HG02642 (cell line): ENCODE measurements at regions not wholly inside any gene's neighbourhood (a gene's known extent, or its start where the extent isn't known, plus 50 kb on each side); places are given as distances from the start of the nearest gene placed in this dataset.
"Not testable (repeated sequence)": the region's sequence is repeated elsewhere in the genome, so short reads cannot be mapped to it uniquely, and the experiment has no call there.

Experiments used
- ATAC-seq: cut with Tn5 transposase; IDR thresholded peaks from one replicate; pipeline ENCODE4 v1.9.1; 2021; ENCODE audit warnings: mild to moderate bottlenecking; ENCODE audit not compliant: unreplicated experiment, poor library complexity

DNA sequence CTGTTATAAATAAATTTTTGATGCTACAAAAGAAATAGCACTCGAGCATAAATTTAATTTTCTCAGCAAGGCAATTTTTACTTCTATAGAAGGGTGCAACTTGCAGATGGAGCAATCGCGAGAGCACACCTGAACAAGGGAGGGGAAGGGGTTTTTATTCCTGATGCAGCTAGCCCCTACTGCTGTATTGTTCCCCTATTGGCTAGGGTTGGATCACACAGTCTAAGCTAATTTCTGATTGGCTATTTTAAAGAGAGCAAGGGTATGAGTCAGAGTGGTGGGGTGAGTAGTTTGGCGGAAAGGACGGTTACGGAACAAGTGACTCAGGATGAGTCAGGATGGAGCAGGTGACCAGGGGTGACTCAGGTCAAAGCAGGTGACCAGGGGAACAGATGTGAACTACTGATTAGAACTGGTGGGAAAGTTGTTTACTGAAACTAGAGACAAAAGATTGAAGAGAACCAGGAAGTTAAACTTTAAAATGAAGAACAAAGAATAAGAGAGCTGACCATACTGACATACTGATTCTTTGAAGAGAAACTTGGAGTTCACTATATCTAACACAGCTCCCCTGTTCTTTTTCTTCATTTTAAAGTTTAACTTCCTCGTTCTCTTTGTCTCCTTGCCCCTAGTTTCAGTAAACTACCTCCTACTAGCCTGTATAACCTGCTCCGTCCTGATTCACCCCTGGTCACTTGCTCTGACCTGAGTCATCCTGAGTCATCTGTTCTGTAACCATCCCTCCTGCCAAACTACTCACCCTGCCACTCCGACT, 101.9 kb upstream of the SHB start:
- ATAC-seq = not testable (repeated sequence)

DNA sequence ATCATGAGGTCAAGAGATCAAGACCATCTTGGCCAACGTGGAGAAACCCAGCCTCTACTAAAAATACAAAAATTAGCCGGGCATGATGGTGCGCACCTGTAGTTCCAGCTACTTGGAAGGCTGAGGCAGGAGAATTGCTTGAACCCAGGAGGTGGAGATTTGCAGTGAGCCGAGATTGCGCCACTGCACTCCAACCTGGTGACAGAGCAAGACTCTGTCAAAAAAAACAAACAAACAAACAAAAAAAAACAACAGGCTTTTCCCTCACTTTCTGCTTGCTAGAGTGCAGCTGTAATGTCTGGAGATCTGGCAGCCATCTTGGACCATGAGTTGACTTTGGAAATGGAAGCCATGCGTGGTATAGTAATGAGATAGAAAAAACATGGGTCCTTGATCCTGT, 101.1 kb upstream of the SHB start:
- not testable (repeated sequence) for ATAC-seq

DNA sequence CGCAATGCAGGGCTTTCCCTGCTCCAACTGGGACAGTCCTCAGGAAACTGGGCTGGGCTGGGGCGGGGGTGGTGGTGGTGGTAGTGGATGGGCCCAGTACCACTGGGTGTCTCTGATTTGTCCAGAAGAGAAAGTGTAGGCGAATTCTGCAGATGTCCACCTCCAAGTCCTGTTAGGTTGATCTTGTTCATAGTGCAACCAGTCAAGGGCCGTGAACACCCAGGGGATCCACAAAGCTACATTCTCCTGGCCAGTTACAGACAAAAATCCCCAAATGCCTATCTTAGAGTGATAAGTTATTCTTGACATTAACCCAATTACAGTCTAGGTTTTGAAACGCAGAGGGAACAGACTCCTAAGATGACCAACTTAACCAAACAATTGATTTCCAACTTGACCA, 97.5 kb upstream of the SHB start:
- no peak for ATAC-seq

DNA sequence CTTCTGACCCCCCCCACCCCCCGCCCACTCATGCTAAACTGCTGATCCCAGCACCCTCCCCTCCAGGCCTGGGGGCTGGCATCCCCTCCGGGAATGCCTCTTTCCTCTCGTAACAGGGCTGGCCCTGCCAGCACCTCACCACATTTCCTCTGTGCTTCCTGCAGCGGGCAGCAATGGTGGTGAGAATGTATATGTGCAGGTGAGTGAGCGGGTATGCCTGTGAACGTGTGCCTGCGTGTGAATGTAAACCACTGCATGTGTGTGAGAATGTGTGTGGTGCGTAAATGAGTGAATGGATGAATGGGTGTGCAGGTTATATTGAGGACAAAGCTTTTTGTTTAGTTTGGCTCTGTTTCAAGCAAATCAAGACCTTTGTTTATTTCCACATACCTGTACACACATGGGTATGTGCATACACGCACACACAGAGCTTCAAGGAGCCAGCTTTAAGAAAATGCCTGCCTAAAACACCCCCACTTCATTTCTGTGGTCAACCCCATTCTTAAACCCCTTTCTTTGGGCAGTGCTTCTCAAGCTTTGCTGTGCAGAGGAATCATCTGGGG, 95.7 kb upstream of the SHB start:
- no peak for ATAC-seq

DNA sequence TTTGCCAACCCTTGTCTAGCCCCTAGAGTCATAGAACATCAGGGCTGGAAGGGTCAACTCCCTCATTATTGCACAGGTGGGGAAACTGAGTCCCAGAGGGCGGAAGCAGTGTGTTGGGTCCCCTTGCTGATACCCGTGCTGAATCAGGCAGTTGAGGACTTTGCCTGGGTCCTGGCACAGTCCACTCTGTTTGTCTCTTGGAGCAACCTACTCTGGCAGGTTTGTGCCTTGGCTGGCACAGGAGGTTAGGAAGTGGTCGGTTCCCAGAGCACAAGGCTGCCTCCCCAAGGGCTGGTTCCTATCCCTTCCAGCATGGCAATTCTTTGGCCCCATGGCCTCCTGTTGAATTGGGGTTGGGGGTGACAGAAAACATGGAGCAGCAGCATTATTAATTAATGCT, 94.5 kb upstream of the SHB start:
- ATAC-seq = no peak

DNA sequence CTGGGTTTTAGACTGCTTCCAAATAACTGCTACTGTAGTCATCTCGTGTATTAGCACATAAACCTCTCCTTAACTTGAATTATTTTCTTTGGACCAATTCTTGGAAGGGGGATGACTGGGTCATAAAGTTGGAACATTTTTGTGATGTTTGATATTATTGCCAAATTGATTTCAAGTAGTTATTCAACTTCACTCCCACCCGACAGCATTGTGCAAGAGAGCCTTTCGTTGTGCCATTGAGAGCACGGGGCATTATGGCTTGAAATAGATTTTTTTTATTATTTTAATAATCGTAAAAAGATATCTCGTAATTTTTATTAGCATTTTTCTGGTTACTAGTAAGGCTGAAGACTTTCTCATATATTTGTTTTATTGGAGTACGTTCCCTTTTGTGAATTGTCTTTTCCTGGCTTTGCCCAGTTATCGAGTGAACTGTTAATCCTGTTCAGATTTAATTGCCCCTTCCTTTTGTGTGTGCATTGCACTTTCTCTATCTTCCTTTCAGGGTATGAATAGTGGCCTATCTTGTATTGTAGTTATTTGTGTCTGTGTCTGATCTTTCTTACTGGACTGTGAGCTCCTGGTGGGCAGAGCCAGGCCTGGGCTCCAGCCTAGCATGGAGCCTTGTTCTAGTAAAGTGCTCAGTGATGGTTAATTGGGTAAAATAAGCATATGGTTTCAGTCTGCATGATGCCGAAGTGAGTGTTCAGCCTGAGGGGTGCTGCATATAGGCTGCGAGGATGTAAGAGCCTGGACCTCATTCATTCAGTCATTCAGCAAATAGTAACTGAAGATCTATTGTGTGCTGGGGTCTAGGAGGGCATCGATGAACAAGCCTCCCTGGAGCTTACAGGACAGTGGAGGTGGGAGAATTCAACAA, 93.5 kb upstream of the SHB start:
- no peak for ATAC-seq

DNA sequence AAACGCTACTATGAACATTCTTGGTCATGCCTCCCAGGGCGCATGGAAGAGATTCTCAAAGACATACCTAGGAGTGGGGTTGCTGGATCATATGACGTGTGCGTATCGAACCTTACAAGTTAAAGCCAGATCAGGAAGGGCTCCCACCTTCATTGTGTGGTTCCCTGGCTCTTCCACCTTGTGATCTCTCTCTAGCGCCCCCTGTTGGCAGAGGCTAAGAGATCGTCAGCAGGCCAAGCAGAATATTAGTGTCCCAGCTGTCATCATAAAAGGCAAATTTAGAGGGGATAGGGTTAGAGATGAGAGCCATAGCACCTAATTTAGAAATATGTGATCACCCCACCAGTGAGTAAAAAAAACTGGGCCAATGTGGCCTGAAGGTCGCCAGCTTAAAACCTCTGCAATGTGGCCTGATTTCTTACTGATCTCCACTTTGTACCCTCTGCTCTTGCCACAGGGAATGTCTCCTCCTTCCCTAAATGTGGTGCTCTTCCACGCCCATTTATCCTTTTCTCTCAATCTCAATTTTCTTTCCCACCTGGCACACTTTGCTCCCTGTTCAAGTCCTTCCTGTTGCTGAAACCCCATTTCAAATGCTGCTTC, 91.7 kb upstream of the SHB start:
- no peak for ATAC-seq

DNA sequence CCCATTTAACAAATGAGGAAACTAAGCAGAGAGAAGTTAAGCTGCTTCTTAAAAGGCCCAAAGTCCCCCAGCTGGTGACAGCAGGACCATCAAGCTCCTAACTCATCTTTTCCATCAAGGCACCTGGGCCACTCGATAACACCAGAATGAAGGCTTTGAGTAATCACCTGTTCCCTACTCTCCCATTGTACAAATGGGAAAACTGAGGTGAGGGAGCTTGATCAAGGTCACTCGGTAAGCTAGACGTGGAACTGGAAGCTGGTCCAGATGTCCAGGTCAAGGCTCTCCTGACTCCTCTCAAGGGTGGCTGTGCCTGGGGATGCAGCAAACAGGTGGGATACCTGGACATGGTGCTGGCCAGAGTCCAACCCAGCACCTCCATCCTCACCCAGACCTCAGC, 90.6 kb upstream of the SHB start:
- ATAC-seq = no peak

DNA sequence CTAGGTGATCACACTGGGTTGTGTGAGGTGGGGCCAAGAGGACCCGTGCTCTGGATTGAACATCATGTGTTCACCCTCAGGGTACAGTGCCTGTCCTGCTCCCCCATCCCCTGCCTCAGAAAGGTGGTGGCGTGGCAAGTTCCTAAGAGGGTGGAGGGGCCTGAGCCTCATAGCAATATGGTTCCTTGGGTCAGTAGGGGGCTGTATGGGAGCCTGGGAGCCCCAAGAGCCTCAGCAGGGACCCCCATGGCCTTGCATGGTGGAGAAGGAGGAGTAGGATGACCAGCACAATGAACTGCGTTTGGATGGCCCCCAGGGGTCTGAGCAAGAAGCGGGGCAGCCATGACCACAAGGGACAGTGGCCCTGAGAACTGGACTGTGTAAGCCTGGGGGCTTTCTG, 89.6 kb upstream of the SHB start:
- ATAC-seq = no peak

DNA sequence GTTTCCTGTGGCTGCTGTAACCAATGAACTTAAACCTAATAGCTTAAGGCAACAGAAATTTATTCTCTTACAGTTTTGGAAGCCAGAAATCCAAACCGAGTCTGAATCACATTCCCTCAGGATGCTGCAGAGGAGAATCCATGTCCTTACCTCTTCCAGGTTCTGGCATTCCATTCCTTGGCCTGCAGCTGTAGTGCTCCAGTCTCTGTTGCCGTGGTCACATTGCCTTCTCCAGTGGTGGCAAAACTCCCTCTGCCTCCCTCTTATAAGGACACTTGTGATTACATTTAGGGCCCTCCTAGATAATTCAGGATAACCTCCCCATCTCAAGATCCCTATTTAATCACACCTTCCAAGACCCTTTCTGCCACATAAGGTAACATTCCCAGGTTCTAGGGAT, 88.7 kb upstream of the SHB start:
- ATAC-seq = no peak

DNA sequence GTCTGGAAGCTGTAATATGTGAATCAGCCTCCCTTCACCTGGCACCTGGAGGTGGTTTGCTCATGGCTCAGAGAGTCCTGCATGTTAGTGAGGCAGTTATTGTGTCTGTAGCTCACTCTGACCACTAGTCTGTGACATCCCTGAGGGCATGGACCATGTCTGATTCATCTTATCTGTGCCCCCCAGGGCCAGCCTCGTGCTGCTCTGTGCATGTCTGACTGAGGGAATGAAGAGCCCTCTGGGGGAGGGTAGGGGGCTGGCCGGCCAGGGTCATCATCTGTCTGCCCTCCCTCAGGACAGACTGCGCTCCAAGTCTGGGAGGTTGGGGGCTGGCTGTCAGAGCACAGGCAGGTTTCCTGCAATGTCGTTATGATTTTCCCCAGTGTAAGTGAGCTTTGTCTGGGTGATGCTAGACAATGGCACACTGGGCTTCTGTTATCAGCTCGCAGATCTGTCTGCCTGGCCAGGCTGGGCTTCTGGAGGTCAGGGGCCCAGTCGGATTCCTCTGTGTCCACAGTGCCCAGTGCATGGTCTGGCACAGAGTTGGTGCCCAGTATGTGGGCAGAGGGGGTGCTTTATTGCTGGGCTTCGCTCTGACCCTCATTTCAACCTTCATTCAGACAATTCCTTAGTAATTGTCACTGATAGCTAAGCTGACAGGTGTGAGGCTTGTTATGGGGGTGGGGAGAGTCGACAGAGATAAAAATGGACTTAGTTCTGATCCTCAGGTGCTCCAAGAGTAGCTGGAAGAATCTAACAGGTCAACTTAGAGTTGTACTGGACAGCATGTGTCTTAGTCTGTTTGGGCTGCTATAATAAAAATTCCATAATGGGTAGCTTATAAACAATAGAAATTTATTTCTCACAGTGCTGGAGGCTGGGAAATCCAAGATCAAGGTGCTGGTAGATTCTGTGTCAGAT, 85.7 kb upstream of the SHB start:
- ATAC-seq = no peak

DNA sequence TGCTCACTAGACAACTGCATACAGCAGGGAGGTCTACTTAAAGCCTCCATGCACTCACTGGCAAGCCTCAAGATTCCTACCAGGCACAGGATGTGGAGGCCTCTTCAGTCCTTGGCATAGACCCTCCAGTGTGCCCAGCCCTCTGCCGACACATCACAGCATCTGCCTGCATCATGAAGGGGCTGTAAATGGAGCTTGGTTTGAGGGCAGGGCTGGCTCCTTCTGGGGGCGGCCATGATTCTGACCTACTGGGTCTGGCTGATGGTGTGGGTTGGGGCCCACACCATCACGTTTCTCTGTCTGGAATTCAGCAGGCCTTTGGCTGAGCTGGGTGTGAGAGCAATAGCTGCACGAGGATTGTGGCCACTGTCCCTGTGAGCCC, 84.9 kb upstream of the SHB start:
- ATAC-seq = no peak

DNA sequence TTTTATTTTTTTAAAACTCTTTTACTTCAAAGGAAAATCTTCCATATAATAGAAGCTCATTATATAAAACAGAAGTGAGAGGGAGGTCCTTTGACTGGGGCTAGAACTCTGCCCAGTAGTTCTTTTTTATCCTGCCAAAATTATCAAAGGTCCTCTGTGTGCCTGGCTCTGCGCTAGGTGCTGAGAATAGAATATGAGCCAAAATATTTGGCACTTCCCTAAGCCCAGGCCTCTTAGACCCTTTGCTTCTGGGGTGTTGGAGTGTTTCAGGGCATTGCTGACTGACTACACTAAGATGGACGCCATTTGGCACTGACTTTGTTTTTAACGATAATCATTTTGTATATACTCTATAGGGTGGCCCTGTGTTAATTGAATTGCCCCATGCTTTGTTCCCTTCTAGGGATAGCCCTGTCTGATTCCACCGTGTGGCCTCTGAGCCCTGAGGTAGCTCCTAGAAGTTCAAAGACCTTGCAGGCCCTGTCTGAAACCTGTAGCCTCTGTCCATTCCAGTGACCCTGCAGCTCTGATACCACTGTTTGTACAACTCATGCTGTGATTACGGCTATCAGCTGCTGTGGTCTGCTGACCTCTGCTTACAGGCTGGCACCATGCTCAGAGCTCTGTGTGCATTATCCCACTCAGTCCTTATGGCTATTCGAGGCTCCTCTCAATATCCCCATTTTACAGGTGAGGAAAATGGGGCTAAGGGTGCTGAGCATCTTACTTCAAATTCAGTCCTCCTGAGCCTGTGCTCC, 84.3 kb upstream of the SHB start:
- no peak for ATAC-seq

DNA sequence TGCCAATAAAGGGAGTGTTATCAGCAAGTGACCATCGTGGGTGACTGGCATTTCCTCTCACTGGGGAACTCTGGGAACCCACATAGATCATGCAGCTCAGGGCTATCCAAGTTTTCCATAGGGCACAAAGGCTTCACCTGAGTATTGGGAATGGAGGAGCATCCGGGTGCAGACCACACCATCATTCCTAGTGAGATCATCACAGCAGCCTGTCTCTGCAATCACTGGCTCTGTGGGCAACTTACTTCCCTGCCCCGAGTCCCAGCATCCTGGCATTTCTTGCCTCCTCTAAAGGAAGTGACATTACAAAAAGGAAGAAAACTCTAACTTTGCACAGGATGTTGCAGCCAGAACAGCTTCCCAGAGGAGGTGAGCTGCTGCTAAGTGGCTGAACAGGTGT, 80.6 kb upstream of the SHB start:
- ATAC-seq = no peak

DNA sequence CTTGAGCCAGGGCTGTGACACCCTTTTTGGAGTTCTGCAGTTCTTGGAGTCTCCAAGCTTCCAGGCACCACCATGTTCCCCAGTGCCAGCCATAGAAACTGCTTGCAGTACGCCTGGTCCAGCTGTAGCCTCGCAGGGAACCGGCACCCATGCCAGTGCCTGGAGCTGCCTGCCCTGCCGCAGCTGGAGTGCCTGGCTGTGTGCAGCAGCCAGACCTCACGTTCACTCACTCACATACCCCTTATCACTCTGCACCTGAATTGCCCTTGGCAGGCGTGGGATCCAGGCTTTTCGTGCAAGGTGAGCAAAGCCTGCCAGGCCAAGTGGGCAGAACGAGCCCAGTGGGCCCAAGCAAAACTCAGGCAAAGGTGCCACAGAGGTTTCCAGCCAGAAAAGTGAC, 77.8 kb upstream of the SHB start:
- ATAC-seq = no peak

DNA sequence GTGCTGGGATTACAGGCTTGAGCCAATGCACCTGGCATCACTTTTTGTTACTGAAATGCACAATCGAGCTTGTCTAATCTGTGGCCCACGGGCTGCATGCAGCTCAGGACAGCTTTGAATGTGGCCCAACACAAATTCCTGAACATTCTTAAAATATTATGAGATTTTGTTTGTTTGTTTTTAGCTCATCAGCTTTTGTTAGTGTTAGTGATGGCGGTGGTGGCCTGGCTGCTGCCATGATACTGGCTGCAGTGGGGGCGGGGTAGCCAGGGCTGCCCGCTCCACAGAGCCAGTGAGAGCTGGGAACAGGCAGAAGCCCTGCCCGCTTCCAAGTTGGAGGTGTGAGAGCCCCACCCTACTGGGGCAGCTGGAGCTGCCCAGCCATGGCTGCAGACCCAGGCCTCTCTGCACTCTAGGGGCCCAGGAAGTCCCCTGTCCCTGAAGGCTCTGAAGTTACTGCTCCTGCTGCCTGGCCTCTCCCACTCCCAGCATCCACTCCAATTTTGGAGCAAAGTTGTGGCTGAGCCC, 76.6 kb upstream of the SHB start:
- no peak for ATAC-seq

DNA sequence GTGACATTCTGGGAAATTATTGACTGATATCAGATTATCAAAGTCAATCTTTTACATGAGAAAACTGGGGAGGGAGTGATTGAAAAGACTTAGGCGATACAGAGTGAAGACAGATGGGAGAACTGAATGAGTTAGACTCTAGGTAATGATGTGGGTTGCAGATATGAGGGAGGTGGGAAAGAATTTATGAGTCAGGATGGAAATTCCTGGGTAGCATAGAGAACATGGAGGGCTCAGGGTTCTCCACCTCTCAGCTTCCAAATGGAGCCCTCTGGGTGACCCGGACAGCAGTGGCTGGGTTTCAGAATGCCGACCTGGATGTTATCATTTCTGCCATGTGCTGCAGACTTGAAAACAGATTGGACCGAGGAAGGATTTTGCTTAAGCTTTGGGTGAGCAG, 75.4 kb upstream of the SHB start:
- no peak for ATAC-seq

DNA sequence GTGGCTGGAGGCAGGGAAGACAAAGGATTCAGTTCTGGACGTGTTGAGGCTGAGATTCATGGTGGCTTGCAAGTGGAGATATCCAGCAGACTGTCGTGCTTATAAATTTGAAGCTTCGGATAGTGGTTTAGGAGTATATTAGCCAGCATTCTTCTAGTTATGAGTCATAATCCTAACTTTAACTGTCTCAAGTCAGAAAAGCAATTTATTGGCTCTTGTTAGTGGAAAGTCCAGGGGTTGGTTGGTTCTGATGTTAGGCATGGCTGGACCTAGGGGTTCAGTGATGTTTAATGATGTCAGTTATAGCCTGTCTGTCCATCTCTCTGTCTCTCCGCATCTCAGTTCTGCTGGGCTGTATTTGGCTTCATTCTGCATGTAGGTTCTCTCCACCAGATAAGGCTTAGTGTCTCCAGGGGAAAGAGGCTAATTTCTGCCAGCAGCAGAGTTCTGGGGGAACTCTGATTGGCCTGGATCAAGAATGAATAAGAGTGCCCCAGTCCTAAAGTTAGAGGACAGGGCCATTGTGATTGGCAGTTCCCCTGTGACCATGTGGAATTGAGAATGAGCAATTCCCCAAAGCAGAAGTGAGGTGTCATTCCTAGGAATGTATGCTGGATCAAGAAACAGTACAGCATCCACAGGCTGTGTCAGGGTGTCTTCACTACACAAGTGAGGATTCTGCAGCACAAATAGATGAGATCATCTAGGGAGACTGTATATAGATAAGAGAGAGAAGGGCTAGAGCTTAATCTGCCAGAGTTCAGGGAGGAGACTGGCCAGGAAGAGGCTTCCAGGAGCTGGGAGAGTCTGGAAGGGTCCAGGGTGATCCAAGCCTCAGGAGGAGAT, 72.9 kb upstream of the SHB start:
- no peak for ATAC-seq
